ENCODE measurements at regions not wholly inside any gene's neighbourhood (a gene's known extent, or its start where the extent isn't known, plus 50 kb on each side); places are given as distances from the start of the nearest gene placed in this dataset.

GRCh38 chr6:121856296-121856695 is 420.9 kb downstream of the GJA1 start:
- TF ChIP-seq SUZ12 (IDR thresholded peaks at IDR 0.05; ENCODE audit: unreplicated experiment) (no peak), HDGF (IDR thresholded peaks at IDR 0.05) (no peak), CTCF (IDR thresholded peaks at IDR 0.05 in 2 of 3, conservative IDR thresholded peaks at IDR 0.05 in 1 of 3; ENCODE audit: control insufficient read depth in 2 of 3, extremely low read depth in 1 of 3, insufficient read depth in 1 of 3, low read depth in 3 of 3, low read length in 3 of 3) (no peak), GATAD2B (conservative IDR thresholded peaks at IDR 0.05; ENCODE audit: low read depth) (no peak), USF1 (IDR thresholded peaks at IDR 0.05; ENCODE audit: borderline replicate concordance, extremely low read length, insufficient read depth, low read depth, low read length) (no peak), CBX3 (IDR thresholded peaks at IDR 0.05; ENCODE audit: borderline replicate concordance, low read depth) (no peak), PAX8 (IDR thresholded peaks at IDR 0.05) (no peak), CHD4 (IDR thresholded peaks at IDR 0.05) (no peak), ZZZ3 (IDR thresholded peaks at IDR 0.05; ENCODE audit: control insufficient read depth, insufficient read length, low read depth) (no peak), PAX5 (IDR thresholded peaks at IDR 0.05; ENCODE audit: borderline replicate concordance, low read depth, low read length) (no peak)

All from GM12878 (cell line).